GM21825 (cell line): ENCODE measurements at regions not wholly inside any gene's neighbourhood (a gene's known extent, or its start where the extent isn't known, plus 50 kb on each side); places are given as distances from the start of the nearest gene placed in this dataset.

Experiments
- ATAC-seq: cut with Tn5 transposase; IDR thresholded peaks from one replicate; pipeline ENCODE4 v1.9.1; 2021; ENCODE audit warnings: mild to moderate bottlenecking, moderate library complexity; ENCODE audit not compliant: unreplicated experiment

DNA sequence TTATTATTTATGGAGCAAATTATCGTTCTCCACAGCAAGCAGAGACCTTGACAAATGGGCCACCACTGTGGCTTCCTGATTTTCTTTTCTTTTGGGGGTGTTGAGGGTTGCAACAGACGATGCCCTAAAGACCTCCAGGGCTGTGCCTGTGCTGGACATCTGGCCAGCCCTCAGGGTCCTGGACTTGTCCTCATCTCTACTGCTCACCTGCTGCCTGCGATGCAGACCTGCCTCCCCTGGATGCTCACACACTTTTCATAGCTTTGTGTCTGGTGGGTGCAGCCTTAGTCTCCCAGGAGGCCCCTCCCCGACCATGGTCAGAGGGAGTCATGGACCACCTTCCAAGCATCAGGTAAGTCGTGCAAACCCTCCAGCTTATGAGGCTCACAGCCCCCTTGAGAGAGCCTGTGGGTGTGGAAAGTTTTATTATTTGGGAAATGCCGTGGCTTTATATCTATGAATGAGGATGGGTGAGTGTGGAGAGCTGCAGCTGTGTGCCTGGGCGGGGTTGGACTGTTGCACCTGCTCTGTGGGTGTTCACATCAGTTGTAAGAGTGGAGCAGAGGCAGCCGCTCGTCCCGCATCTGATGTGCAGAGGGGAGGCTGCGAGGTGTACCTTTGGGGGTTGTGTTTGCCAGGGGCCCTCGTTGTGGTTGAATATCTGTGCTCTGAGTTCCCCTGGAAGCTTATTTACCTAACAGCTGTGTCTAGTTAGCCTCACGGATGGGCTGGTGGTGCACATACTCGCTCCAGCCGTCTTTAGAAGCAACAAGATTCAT lies 126.3 kb upstream of the IRX4 start:
- no peak for ATAC-seq

DNA sequence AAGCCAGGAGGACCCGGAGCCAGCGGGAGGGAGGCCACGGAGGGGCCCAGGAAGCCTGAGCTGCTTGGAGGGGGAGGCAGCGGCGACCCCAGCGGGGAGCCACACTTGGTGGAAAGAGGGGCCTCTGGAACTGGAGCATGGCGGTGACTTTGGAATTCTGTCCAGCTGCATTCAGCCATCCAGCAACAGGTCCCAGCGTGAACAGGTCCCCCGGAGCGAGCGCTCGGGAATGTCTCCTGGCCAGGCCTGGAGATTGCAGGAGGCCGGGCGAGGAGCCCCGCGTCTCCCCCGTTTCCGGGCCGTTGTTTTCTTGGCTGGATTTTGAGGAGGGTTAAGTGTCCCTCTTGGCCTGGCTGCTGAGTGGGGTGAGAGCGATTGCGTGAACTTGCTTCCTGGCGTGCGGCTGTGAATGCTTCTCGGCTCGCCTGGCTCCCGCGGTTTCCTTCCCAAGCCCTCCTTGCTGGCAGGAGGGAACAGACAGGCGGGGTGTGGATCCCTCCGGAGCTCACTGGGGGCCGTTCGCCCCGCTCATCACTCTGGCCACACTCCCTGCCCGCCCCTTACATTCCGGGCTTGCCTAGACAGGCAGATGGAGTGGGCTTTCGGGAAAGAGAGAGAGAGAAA lies 125.3 kb upstream of the IRX4 start:
- ATAC-seq = no peak

DNA sequence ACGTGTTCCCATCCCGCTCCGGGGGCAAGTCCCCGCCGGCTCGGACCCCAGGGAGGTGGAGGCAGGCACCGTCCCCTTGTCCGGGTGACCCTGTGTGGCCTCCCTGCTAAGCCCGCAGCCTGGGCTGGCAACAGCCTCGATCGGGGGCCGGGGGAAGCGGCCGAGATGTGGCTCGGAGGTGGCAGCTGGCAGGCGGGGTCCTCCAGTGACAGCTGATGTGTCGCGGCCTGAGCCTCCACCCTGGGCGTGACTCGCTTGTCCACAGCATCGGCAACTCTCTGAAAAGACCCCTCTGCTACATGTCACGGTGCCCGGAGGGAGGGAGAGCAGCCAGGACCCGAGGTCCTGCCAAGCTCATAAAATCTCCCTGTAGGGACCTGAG lies 124.8 kb upstream of the IRX4 start:
- no peak for ATAC-seq

DNA sequence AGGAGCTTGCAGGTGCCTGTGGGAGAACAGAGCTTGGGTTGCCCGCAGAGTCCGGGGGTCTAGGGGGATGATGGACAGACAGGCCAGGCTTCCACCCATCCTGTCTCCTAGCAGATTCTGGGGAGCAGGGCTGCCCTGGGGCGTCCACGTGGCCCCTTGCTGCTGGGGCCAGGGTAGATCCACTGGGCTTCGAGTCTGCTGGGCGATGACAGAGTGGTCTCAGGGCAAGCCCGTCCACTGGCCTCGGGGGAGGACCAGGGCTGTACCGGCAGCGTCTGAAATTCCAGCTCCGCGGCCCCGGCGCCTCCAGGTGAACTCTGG lies 124.2 kb upstream of the IRX4 start:
- no peak for ATAC-seq

DNA sequence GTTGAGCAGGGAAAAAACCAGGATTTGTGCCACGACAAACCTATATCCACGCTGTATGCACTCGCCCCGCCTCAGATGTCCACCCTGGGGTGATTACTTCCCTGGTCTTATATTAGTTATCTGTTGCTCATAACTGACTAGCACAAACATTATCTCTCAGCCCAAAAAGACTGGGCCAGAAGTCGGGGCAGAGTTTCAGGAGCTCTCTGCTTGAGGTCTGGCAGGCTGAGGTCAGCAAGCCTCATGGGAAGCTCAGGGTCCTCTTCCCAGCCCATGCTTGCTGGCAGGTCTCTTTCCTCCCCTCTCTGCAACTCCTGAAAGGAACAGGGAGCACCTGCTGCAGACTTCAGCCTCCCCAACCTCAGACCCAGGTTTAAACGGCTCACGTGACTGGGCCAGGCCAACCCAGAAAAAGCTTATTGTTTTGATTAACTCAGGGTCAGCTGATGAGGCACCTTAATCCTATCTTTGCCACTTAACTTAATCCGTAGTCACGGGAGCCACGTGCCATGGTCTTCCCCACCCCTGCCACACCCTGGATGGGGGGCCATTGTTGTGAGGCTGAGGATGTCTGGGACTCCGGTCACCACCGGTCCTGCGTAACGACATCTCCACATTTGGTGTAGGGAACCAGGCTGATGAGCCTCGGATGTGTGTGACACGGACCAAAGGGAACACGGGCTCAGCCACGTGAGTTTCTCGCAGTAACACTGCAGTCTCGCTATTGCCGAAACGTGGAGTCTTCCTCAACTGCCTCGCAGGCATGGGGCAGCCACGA lies 123.7 kb upstream of the IRX4 start:
- ATAC-seq = no peak

DNA sequence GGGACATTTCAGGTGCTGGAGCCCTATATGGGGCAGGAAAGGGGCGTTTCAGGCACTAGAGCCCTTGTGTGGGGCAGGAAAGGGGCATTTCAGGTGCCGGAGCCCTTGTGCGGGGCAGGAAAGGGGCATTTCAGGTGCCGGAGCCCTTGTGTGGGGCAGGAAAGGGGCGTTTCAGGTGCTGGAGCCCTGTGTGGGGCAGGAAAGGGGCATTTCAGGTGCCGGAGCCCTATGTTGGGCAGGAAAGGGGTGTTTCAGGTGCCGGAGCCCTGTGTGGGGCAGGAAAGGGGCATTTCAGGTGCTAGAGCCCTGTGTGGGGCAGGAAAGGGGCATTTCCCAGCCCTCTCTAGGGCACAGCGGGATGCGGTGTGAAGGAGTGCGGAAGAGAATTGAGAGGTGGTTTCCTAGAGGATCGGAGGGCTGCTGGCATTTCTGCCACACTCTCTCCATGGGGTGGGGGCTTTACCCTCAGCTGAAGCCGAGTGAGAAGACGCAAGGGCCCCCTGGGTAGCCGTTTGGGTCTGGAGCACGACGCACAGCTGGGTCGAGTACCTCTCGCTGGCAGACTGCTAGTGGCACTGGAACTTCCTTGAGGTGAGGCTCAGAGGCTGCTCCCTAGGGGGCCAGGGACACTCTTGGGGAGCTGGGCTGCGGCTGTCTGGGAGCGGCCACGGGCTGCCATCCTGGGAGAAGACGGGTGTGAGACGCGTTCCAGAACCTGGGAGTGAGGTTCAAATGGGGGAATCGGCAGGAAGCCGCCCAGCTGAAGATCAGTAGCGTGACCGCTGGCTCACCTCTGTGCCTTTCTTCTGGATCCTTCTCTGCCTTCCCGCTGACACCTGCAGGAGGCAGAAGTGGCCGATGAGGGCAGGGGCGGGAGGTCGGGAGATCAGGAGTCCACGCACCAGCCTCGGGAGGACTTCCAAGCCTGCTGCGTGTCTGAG lies 122.6 kb upstream of the IRX4 start:
- ATAC-seq = no peak

DNA sequence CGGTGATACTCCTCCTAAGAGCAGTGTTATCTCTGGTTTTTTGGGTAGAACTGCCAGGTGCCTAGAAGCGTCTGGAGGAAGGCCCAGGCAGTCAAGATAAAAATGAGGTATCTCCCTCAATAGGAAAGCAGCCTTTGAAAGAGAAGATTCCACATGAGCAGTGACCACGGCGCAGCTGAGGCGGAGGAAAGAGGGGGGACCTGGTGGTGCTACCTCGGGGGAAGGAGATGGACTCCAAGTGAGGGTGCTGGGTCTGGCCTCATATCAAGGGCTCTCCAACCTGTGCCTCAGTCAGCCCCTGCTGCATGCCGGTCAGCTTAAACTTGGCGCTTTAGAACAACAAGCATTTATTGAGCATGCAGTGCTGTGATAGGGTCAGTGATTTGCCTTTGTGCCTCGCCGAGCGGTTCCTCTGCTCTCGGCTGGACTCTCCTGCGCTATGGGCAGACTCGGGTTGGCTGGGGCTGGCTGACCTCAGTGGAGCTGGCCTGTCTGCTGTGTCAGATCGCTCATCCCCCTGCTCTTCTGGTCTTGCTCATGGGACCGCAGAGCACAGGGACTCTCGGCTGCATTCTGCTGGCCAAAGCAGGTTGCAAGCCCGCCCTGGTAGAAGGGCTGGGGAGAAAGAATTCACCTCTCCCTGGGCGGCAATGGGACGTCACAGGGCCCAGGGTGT lies 121.1 kb upstream of the IRX4 start:
- ATAC-seq = no peak

DNA sequence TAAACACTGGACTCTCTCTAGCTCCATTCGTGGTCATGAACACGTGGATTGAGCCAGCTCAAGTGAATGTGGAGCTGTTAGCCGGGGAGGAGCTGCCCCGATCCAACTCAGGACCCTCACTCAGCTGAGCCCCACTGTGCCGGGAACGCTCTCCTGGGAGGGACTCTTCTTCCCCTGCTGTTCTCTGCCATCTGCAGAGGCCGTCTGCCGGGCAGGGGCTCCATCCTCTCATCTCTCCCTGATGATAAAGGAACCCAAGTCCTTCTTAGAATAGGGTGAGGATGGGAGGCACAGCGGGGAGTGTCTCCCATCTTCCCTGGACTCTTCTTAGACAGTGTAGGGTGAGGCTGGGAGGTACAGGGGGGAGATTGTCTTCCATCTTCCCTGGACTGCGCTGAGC lies 120.5 kb upstream of the IRX4 start:
- ATAC-seq = no peak

DNA sequence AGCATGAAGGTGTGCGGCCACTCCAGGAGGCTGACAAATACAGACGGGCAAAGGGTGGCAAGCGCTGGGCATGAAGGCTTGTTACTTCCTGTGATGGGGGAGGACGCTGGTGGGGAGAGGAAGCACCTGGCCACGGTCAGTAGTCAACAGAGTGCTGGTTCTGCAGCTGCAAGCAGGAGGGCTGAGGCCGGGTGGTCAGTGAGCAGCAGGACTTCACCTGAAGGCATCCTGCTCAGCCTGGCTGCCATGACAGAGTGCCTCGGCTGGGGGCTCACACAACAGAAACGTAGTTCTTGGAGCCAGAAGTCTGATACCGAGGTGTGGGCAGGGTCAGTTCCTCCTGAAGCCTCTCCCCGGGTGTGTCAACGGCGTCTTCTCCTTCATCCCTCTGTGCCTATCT lies 118.6 kb upstream of the IRX4 start:
- ATAC-seq = no peak

DNA sequence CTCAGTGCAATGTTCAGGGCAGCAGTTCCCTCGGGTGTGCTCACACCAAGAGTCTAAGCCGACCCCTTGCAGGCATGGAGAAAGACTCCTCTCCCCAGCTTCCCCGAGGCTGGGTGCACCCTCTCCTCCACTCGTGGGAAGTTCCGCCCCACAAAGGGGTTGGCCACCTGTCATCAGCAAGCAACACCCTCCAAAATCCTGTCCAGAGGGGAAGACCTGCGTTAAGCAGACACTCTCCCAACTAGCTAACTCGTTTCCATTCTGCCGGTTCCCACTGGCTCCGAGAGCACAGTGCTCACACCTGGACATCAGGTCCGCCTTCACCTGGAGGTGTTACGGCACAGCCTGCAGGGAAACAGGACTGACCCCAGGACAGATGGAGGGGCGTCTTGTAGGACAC lies 117.9 kb upstream of the IRX4 start:
- no peak for ATAC-seq

DNA sequence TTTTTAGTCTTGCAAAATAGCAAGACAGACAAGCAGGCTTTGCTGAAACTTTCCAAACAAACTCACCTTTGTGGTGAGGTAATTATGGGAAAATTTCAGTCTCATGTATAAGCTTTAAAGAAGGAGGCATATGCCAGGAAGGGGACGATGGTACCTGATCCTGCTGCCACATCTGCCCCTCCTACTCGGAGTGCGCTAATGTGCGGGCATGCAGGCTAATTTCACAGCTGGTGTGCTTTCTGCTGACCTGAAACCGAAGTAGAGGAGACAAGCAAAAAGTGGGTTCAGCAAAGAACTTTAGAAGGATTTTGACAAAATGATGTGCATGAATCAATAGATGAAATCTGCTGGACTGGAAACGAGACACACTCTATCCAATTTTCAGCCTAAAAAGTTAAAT lies 117.1 kb upstream of the IRX4 start:
- no peak for ATAC-seq

DNA sequence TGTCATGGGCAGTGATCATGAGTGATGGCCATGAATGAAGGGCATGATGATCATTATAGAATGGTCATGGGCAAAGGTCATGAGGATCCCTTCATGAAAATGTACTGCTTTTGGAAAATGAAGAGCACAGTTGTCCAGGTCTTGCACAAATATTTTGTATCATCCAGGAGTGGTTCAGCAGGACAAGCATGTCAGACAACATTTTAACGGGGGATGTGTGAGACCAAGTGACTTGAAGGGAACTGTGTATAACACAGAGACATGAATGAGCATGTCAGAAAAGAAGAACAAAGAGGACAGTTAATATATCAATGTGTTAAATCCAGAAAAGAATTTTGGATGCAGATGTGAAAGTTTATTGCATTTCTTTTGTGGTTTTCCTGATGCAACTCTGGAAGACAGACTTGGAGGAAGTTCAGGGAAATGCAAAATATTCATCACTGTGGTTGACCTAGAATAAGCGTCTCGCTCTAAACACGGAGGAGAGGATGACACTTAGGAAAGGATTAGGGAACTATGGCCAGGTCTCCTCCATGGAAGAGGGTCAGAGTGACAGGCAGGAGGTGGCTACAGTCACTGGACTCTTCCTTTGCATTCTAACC lies 116.1 kb upstream of the IRX4 start:
- ATAC-seq = no peak

DNA sequence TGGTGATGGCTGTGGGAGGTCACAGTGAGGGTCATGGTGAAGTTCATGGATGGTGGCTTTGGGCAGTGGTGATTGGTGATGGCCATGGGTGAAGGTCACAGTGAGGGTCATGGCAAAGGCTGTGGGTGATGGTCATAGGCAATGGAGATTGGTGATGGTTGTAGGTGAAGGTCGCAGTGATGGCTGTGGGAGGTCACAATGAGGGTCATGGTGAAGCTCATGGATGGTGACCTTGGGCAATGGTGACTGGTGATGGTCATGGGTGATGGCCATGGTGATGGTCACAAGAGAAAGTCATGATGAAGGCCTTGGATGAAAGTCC lies 115.6 kb upstream of the IRX4 start:
- no peak for ATAC-seq

DNA sequence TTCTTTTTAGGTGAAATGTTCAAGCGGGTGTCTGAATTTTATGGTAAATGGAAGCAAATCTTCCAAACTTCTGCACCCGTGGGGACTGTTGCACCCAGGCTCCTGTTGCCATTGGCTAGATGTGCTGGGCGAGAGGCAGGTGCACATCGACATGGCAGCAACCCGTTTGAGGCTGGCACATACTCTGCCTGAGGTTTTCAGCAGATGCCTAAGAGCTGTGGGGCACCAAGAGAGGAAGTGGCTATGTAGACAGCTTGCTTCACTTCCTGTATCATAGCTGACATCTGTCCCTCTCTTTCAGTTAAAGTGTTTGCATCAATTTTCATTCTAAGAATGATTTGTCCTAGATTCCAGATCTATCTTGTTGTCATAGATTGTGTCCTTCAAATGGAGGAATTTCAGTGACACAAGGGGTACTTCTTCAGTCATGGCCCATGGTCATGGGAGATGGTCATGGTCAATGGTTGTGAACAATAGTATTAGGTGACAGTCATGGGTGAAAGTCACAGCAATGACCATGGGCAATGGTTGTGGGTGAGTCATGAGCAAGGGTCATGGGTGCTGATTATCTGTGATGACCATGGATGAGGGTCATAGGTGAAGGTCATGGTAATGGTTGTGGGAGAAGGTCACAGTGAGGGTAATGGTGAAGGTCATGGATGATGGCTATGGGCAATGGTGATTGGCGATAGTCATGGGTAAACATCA lies 115.1 kb upstream of the IRX4 start:
- ATAC-seq = no peak

DNA sequence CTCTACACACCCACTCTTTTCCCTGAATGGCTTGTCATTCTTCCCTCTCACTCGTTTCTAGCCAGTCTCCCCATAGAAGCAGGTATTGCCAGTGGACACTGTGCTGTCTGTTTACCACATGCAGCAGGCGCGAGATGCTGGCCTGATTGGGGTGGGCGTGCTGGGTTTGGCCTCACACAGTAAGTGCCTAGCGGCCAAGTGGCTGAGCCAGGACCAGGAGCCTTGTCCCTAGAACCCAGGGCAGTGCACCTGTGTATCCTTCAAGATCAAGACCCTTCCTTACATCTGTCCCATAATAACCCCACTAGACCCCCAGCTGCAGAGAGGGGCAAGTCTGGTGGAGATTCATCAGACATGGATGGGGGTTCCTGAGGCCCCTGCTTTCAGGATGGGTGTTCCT lies 112.8 kb upstream of the IRX4 start:
- no peak for ATAC-seq

DNA sequence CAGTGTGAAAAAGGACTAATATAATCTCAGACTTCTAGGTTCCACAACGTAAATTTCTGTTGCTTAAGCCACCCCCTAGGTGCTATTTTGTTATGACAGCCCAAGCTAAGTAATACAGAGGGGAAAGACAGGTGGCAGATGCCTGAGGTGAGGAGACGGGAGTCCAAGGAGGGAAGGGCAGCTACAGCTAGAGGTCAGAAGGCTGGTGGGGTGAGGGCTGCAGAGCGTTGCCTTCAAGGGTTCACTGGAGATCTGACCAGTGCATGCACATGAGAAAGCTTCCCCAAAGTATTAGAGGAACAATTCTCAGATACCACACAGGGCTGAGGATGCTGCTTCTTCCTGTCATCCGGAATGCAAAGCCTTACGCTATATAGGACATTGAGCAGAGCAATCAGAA lies 104.7 kb upstream of the IRX4 start:
- ATAC-seq = no peak

DNA sequence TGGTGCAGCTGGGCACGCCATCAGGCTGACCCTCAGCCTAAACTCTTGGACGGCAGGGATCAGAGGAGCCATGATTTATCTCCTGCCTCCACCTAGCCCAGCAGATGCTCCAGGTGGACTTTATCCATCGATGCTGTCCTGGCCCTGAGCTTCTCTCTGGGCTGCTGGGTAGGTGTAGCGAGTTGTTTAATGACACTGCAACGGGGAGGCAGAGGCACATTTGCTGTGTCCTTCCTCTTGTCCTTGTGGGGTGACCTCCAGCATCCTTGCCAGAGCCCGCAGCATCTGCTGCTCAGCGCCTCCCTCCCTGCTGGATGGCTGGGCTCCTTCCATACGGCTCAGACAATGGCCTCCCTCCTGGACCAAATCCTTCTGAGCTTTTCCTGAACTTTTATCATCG lies 103.1 kb upstream of the IRX4 start:
- no peak for ATAC-seq

DNA sequence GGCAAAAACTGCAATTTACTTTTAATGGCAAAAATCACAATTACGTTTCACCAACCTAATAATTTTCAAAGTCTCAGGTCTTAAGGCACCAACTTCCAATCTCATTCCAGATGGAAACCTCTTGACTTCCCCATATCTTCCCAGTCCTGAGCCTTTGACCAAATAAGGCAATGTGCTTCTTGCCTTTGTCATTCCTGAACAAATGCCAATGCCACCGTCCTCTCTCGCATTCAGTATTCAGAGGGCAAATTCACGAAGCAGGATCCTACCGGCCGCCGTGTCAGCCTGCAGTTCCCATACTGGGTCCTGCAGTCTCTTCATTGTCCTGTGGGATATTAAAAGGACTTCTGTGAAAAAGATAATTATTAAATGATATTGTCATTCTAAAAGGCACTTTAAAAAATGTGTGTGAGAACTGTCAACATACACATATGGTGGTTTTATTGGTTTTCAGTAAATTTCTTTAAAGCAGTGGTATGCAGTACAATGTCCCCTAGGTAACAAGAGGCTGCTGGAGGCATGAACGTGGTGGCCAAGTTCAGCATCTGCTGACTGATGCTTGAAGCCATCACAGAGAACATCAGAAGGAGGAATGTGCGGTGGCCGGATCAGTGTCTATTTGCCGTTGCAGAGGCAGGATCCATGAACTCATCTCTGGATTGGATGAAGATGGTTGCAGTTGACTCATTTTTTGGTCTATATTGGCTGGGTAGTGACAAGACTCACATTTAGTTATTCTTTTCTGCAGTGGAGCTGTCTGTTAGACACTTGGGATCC lies 101.4 kb upstream of the IRX4 start:
- ATAC-seq = no peak

DNA sequence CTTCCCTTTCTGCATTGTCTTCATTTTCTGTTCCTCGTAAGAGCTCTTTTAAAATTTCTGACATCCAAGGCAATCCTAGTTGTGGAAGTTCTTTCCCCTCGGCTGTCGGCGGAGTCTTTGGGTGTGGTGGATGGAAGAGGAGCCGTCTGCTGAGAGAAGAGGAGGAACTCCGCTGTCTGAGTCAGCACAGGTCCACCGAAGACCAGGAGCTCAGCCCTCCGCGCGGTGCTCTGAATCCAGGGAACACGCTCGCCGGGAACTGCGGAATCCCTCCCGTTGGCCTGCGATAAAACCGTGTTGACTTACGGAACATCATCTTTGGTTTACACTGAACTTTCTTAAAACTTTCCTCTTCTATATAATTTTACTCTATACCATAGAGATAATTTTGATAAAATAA lies 100.7 kb upstream of the IRX4 start:
- no peak for ATAC-seq
